ENCODE measurements at regions not wholly inside any gene's neighbourhood (a gene's known extent, or its start where the extent isn't known, plus 50 kb on each side); places are given as distances from the start of the nearest gene placed in this dataset.

GRCh38 chr22:36083056-36083455 is 54.4 kb upstream of the RBFOX2 start:
- no peak for TF ChIP-seq POLR2A (IDR thresholded peaks at IDR 0.05)
- no peak for TF ChIP-seq CTCF (IDR thresholded peaks at IDR 0.05)
